GM19035 (cell line): ENCODE measurements at regions not wholly inside any gene's neighbourhood (a gene's known extent, or its start where the extent isn't known, plus 50 kb on each side); places are given as distances from the start of the nearest gene placed in this dataset.
A peak's percentile ranks its signal among the peaks of the same experiment; 100 is the strongest.

Experiments used
- ATAC-seq: cut with Tn5 transposase; IDR thresholded peaks from one replicate; pipeline ENCODE4 v1.9.1; 2021; ENCODE audit not compliant: unreplicated experiment

- ATAC-seq: no peak
Observed at GRCh38 chrX:19172741-19173140, 50.5 kb upstream of the ADGRG2 start.

GRCh38 chrX:19174401-19175025 lies 52.2 kb upstream of the ADGRG2 start:
- no peak for ATAC-seq

- ATAC-seq: no peak
Observed at GRCh38 chrX:19176901-19177630, 54.8 kb upstream of the ADGRG2 start.

GRCh38 chrX:19177721-19178120 lies 55.5 kb upstream of the ADGRG2 start:
- no peak for ATAC-seq

- ATAC-seq: no peak
Observed at GRCh38 chrX:19178402-19178801, 56.1 kb upstream of the ADGRG2 start.

- no peak for ATAC-seq
Observed at GRCh38 chrX:19179389-19179788, 57.1 kb upstream of the ADGRG2 start.

GRCh38 chrX:19181345-19181744 lies 59.1 kb upstream of the ADGRG2 start:
- ATAC-seq: no peak

- ATAC-seq: no peak
Observed at GRCh38 chrX:19182785-19183184, 60.5 kb upstream of the ADGRG2 start.

- ATAC-seq: no peak
Observed at GRCh38 chrX:19183761-19184477, 61.7 kb upstream of the ADGRG2 start.

GRCh38 chrX:19188566-19188965 lies 66.3 kb upstream of the ADGRG2 start:
- ATAC-seq: no peak

GRCh38 chrX:19190902-19191301 lies 68.6 kb upstream of the ADGRG2 start:
- no peak for ATAC-seq

- ATAC-seq: no peak
Observed at GRCh38 chrX:19193565-19193964, 71.3 kb upstream of the ADGRG2 start.

GRCh38 chrX:19194285-19195242 lies 72.3 kb upstream of the ADGRG2 start:
- ATAC-seq: peak; percentile 57

GRCh38 chrX:19195243-19195610 lies 73.0 kb upstream of the ADGRG2 start:
- ATAC-seq: peak; percentile 55

GRCh38 chrX:19198473-19198872 lies 76.2 kb upstream of the ADGRG2 start:
- ATAC-seq: no peak

GRCh38 chrX:19202171-19202570 lies 79.9 kb upstream of the ADGRG2 start:
- no peak for ATAC-seq

GRCh38 chrX:19204636-19205035 lies 82.4 kb upstream of the ADGRG2 start:
- ATAC-seq: no peak

- ATAC-seq: no peak
Observed at GRCh38 chrX:19212037-19212436, 89.8 kb upstream of the ADGRG2 start.

GRCh38 chrX:19213610-19214152 lies 91.4 kb upstream of the ADGRG2 start:
- ATAC-seq: no peak

GRCh38 chrX:19214311-19214710 lies 92.0 kb upstream of the ADGRG2 start:
- ATAC-seq: no peak

- ATAC-seq: no peak
Observed at GRCh38 chrX:19225909-19226308, 103.6 kb upstream of the ADGRG2 start.
